ENCODE measurements at regions not wholly inside any gene's neighbourhood (a gene's known extent, or its start where the extent isn't known, plus 50 kb on each side); places are given as distances from the start of the nearest gene placed in this dataset.

GRCh38 chr3:168273036-168273435 is 177.3 kb upstream of the GOLIM4 start:
- DNase-seq, result no peak

- no peak for DNase-seq
These were observed 176.7 kb upstream of the GOLIM4 start for GRCh38 chr3:168272343-168272985.

GRCh38 chr3:168271932-168272331 is 176.2 kb upstream of the GOLIM4 start:
- DNase-seq, result peak; percentile 17

GRCh38 chr3:168269001-168269400 is 173.3 kb upstream of the GOLIM4 start:
- DNase-seq, result no peak

- no peak for DNase-seq
These were observed 171.5 kb upstream of the GOLIM4 start for GRCh38 chr3:168267179-168267578.

GRCh38 chr3:168266335-168266734 is 170.6 kb upstream of the GOLIM4 start:
- no peak for DNase-seq

- peak; percentile 14 for DNase-seq
These were observed 167.2 kb upstream of the GOLIM4 start for GRCh38 chr3:168262887-168263286.

GRCh38 chr3:168260859-168261258 is 165.1 kb upstream of the GOLIM4 start:
- no peak for DNase-seq

- DNase-seq, result peak; percentile 21
These were observed 155.6 kb upstream of the GOLIM4 start for GRCh38 chr3:168251371-168251770.

GRCh38 chr3:168250415-168250861 is 154.7 kb upstream of the GOLIM4 start:
- peak; percentile 79 for DNase-seq

GRCh38 chr3:168249550-168250414 is 154.1 kb upstream of the GOLIM4 start:
- peak; percentile 94 for DNase-seq

GRCh38 chr3:168249205-168249549 is 153.5 kb upstream of the GOLIM4 start:
- no peak for DNase-seq

GRCh38 chr3:168248383-168249204 is 152.9 kb upstream of the GOLIM4 start:
- DNase-seq, result peak; percentile 70

- DNase-seq, result peak; percentile 54
These were observed 145.4 kb upstream of the GOLIM4 start for GRCh38 chr3:168241156-168241555.

- DNase-seq, result no peak
These were observed 143.6 kb upstream of the GOLIM4 start for GRCh38 chr3:168239287-168239686.

- DNase-seq, result no peak
These were observed 137.3 kb upstream of the GOLIM4 start for GRCh38 chr3:168233001-168233400.

- no peak for DNase-seq
These were observed 127.4 kb upstream of the GOLIM4 start for GRCh38 chr3:168223085-168223484.

- DNase-seq, result peak; percentile 20
These were observed 124.8 kb upstream of the GOLIM4 start for GRCh38 chr3:168220556-168220955.

GRCh38 chr3:168219530-168219929 is 123.8 kb upstream of the GOLIM4 start:
- DNase-seq, result no peak

- no peak for DNase-seq
These were observed 122.9 kb upstream of the GOLIM4 start for GRCh38 chr3:168218600-168218999.

- DNase-seq, result peak; percentile 88
These were observed 121.1 kb upstream of the GOLIM4 start for GRCh38 chr3:168216851-168217250.

GRCh38 chr3:168213920-168214319 is 118.2 kb upstream of the GOLIM4 start:
- no peak for DNase-seq

- peak; percentile 31 for DNase-seq
These were observed 117.1 kb upstream of the GOLIM4 start for GRCh38 chr3:168212664-168213285.
